ENCODE measurements at regions not wholly inside any gene's neighbourhood (a gene's known extent, or its start where the extent isn't known, plus 50 kb on each side); places are given as distances from the start of the nearest gene placed in this dataset.

- DNase-seq (ENCODE audit: low read depth, low spot score) (no peak), FAIRE-seq (no peak)
- Histone ChIP-seq H4K20me1 (replicated peaks; ENCODE audit: control insufficient read depth, extremely low read depth, insufficient read depth, low read length) (no peaks in the 10 kb centered on the region), H3K4me1 (ENCODE audit: control insufficient read depth, extremely low read depth, insufficient read depth, low read length) (no peaks in the 10 kb centered on the region), H3K36me3 (ENCODE audit: control insufficient read depth in 2 of 2, extremely low read depth in 1 of 2, insufficient read depth in 2 of 2, low read length in 2 of 2) (no peaks in the 10 kb centered on the region), H3K9me3 (replicated peaks; ENCODE audit: control insufficient read depth, insufficient read depth, low read length) (no peaks in the 10 kb centered on the region), H2AFZ (ENCODE audit: low read depth, low read length) (no peak overlapping the region), H3K9ac (replicated peaks; ENCODE audit: extremely low read depth, insufficient read depth, low read length) (no peak overlapping the region), H3K4me3 (replicated peaks in 1 of 3; ENCODE audit: insufficient read depth in 1 of 3, low read depth in 1 of 3, low read length in 3 of 3) (no peak overlapping the region), H3K27me3 (ENCODE audit: control insufficient read depth in 2 of 2, insufficient read depth in 2 of 2, low read length in 2 of 2) (no peaks in the 10 kb centered on the region), H3K4me2 (ENCODE audit: insufficient read depth, low read length) (no peak overlapping the region), H3K79me2 (ENCODE audit: control insufficient read depth, insufficient read depth, low read length) (no peaks in the 10 kb centered on the region), H3K27ac (ENCODE audit: insufficient read depth, low read depth, low read length) (no peak overlapping the region), H3K9me1 (replicated peaks; ENCODE audit: control insufficient read depth, extremely low read depth, insufficient read depth, low read length) (no peaks in the 10 kb centered on the region)
- TF ChIP-seq, protein P1, sequence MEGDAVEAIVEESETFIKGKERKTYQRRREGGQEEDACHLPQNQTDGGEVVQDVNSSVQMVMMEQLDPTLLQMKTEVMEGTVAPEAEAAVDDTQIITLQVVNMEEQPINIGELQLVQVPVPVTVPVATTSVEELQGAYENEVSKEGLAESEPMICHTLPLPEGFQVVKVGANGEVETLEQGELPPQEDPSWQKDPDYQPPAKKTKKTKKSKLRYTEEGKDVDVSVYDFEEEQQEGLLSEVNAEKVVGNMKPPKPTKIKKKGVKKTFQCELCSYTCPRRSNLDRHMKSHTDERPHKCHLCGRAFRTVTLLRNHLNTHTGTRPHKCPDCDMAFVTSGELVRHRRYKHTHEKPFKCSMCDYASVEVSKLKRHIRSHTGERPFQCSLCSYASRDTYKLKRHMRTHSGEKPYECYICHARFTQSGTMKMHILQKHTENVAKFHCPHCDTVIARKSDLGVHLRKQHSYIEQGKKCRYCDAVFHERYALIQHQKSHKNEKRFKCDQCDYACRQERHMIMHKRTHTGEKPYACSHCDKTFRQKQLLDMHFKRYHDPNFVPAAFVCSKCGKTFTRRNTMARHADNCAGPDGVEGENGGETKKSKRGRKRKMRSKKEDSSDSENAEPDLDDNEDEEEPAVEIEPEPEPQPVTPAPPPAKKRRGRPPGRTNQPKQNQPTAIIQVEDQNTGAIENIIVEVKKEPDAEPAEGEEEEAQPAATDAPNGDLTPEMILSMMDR (IDR thresholded peaks at IDR 0.05; ENCODE audit: extremely low read depth in 1 of 2, insufficient read depth in 1 of 2, low read depth in 1 of 2, low read length in 2 of 2): no peak
- no peak for TF ChIP-seq POLR2A (IDR thresholded peaks at IDR 0.05; ENCODE audit: low read depth, low read length)
- TF ChIP-seq POLR2AphosphoS5 (IDR thresholded peaks at IDR 0.05; ENCODE audit: insufficient read depth, low read depth, low read length): no peak
- no peak for TF ChIP-seq GATA2 (IDR thresholded peaks at IDR 0.05; ENCODE audit: insufficient read depth, insufficient read length, low read depth, low read length)
- TF ChIP-seq, protein P2, sequence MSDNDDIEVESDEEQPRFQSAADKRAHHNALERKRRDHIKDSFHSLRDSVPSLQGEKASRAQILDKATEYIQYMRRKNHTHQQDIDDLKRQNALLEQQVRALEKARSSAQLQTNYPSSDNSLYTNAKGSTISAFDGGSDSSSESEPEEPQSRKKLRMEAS (IDR thresholded peaks at IDR 0.05; ENCODE audit: insufficient read depth, insufficient read length): no peak
- TF ChIP-seq EZH2 (IDR thresholded peaks at IDR 0.05; ENCODE audit: borderline replicate concordance, low read depth, low read length, severe bottlenecking): no peak
- no peak for TF ChIP-seq FOS (IDR thresholded peaks at IDR 0.05; ENCODE audit: borderline replicate concordance, insufficient read depth, low read length)
- no peak for TF ChIP-seq MYC (IDR thresholded peaks at IDR 0.05; ENCODE audit: low read depth, low read length)
- TF ChIP-seq JUN (IDR thresholded peaks at IDR 0.05; ENCODE audit: borderline replicate concordance, insufficient read depth, insufficient read length, low read depth): no peak
- BruUV-seq (replicated peaks): no TSS peak
- intact Hi-C loops (cut with micrococcal nuclease) (loop anchor here (5.0 kb wide), 1 partner anchor 198 kb away; no protein-coding TSS in a partner anchor), dilution Hi-C loops (cut with MboI; ENCODE audit: extremely low pct_ligation_motif_present, low sequenced_read_pairs) (no loop called here)
- ChIA-PET POLR2A (no interaction called here), CTCF (interaction anchor here (1.2 to 1.4 kb wide), 2 partner anchors 781 to 970 kb away, joined by 7 to 11 read pairs; no protein-coding TSS in a partner anchor)
Observed at GRCh38 chr13:47798906-47799305, 202.2 kb downstream of the SUCLA2 start.
